LNCaP clone FGC (cell line): ENCODE measurements at regions not wholly inside any gene's neighbourhood (a gene's known extent, or its start where the extent isn't known, plus 50 kb on each side); places are given as distances from the start of the nearest gene placed in this dataset.
"Not testable (repeated sequence)": the region's sequence is repeated elsewhere in the genome, so short reads cannot be mapped to it uniquely, and the experiment has no call there.

ENCODE experiments used
- DNase-seq: peaks from one replicate; pipeline ENCODE4 v3.0.0-alpha.2; 2011; ENCODE audit warnings: low read depth
- H3K4me3 ChIP-seq: 2 replicates; pipeline ENCODE4 v1.5.1; 2011; ENCODE audit warnings: mild to moderate bottlenecking, low read depth, low read length, control low read depth
- TF ChIP-seq, protein P1 (sequence below): IDR thresholded peaks from 2 replicates; pipeline ENCODE4 v1.5.1; 2012; ENCODE audit warnings: mild to moderate bottlenecking; ENCODE audit not compliant: control insufficient read depth, insufficient read depth; ENCODE audit errors: extremely low read depth

- TF ChIP-seq, protein P1, sequence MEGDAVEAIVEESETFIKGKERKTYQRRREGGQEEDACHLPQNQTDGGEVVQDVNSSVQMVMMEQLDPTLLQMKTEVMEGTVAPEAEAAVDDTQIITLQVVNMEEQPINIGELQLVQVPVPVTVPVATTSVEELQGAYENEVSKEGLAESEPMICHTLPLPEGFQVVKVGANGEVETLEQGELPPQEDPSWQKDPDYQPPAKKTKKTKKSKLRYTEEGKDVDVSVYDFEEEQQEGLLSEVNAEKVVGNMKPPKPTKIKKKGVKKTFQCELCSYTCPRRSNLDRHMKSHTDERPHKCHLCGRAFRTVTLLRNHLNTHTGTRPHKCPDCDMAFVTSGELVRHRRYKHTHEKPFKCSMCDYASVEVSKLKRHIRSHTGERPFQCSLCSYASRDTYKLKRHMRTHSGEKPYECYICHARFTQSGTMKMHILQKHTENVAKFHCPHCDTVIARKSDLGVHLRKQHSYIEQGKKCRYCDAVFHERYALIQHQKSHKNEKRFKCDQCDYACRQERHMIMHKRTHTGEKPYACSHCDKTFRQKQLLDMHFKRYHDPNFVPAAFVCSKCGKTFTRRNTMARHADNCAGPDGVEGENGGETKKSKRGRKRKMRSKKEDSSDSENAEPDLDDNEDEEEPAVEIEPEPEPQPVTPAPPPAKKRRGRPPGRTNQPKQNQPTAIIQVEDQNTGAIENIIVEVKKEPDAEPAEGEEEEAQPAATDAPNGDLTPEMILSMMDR: no peak
- DNase-seq: no peak
- H3K4me3 ChIP-seq: no peak overlapping the region
Measured at GRCh38 chr12:9326085-9326484, 117.9 kb upstream of the PZP start.

DNA sequence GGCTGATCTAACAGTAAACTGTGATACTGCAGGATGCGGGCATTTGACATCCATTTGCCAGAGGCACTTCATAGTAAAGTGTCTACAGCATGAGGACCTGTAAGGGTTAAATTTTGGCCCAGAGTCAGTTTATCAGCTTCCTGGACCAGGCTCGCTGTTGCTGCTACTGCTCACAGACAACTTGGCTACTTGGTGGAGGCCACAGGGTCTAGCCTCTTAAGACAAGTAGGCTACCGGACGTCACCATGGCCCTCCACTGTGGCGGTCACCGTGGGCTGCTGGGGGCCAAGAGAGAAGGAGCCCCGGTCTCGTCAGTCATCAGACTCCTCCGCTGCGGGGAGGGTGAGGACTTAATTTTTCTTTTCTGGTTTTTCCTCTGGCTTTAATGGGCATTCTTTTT, 117.3 kb upstream of the PZP start:
- no peak for DNase-seq
- no peak overlapping the region for H3K4me3 ChIP-seq
- TF ChIP-seq, protein P1: no peak

GRCh38 chr12:9324782-9325181, 116.6 kb upstream of the PZP start:
- DNase-seq: no peak
- H3K4me3 ChIP-seq: no peak overlapping the region
- TF ChIP-seq, protein P1: no peak

GRCh38 chr12:9323144-9323681, 115.0 kb upstream of the PZP start:
- TF ChIP-seq, protein P1: no peak
- DNase-seq: no peak
- no peak overlapping the region for H3K4me3 ChIP-seq

GRCh38 chr12:9319842-9320173, 111.6 kb upstream of the PZP start:
- no peak for DNase-seq
- TF ChIP-seq, protein P1: no peak
- no peak overlapping the region for H3K4me3 ChIP-seq

- no peak for DNase-seq
- no peak overlapping the region for H3K4me3 ChIP-seq
- TF ChIP-seq, protein P1: peak; percentile 27; the same call in 1 of the 2 replicates
Measured at GRCh38 chr12:9319044-9319841, 111.0 kb upstream of the PZP start.

DNA sequence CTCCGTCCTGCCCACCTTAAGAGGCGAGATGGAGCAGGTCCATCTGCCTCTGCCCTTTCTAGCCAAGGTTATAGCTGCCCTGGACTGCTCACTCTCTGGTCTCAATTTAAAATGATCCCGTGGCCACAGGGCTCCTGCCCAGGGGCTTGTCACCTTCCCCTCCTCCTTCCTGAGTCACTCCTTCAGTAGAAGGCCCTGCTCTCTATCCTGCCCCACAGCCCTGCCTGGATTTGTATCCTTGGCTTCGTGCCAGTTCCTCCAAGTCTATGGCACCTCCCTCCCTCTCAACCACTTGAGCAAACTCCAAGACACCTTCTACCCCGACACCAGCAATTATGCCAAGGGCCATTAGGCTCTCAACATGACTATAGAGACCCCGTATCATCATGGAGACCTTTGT, 105.3 kb upstream of the PZP start:
- H3K4me3 ChIP-seq, DNase-seq: not testable (repeated sequence)

- not testable (repeated sequence) for DNase-seq
Measured at GRCh38 chr12:9312406-9313392, 104.5 kb upstream of the PZP start.

GRCh38 chr12:9311454-9311853, 103.3 kb upstream of the PZP start:
- not testable (repeated sequence) for H3K4me3 ChIP-seq, DNase-seq

More at GRCh38 chr12:9312406-9313392, 104.5 kb upstream of the PZP start:
- H3K4me3 ChIP-seq: peak overlapping the region; percentile 32

- not testable (repeated sequence) for DNase-seq
Measured at GRCh38 chr12:9310645-9311044, 102.5 kb upstream of the PZP start.

More at GRCh38 chr12:9310645-9311044, 102.5 kb upstream of the PZP start:
- H3K4me3 ChIP-seq: not testable (repeated sequence)
